ENCODE measurements at regions not wholly inside any gene's neighbourhood (a gene's known extent, or its start where the extent isn't known, plus 50 kb on each side); places are given as distances from the start of the nearest gene placed in this dataset.

GRCh38 chr1:61605607-61606321 lies 119.2 kb downstream of the TM2D1 start:
- Histone ChIP-seq H3K9ac (ENCODE audit: low read depth, low read length) (no peak overlapping the region), H3K9me3 (ENCODE audit: control insufficient read depth, insufficient read depth, low read length) (no peaks in the 10 kb centered on the region), H2BK20ac (ENCODE audit: low read depth, low read length) (no peak overlapping the region), H4K91ac (ENCODE audit: insufficient read depth, low read depth, low read length) (no peak overlapping the region), H3K14ac (replicated peaks; ENCODE audit: low read depth, low read length) (no peak overlapping the region), H2AK9ac (replicated peaks; ENCODE audit: low read depth, low read length, poor library complexity) (no peak overlapping the region), H2BK120ac (ENCODE audit: low read depth, low read length) (no peak overlapping the region), H3K4ac (ENCODE audit: low read depth, low read length) (no peak overlapping the region), H3K56ac (ENCODE audit: extremely low read depth, insufficient read depth, low read length) (no peak overlapping the region), H3K4me1 (ENCODE audit: control insufficient read depth, insufficient read depth, low read length) (no peaks in the 10 kb centered on the region), H3K27me3 (ENCODE audit: control insufficient read depth, insufficient read depth, low read length) (no peaks in the 10 kb centered on the region), H3K27ac (ENCODE audit: insufficient read depth, low read length) (no peak overlapping the region), H2BK15ac (ENCODE audit: low read depth, low read length) (no peak overlapping the region), H2AFZ (replicated peaks; ENCODE audit: low read length, poor library complexity) (no peak overlapping the region), H3K4me2 (ENCODE audit: low read depth, low read length) (no peak overlapping the region), H2AK5ac (ENCODE audit: low read depth, low read length) (no peak overlapping the region), H4K20me1 (ENCODE audit: insufficient read depth, low read length) (no peaks in the 10 kb centered on the region), H4K5ac (ENCODE audit: low read depth, low read length) (no peak overlapping the region), H3K23ac (ENCODE audit: low read depth, low read length) (no peak overlapping the region), H3K9me1 (ENCODE audit: insufficient read depth, low read length) (no peaks in the 10 kb centered on the region), H3K18ac (ENCODE audit: low read depth, low read length) (peak overlapping the region; percentile 12; the same call in 1 of the 2 replicates), H3K79me1 (ENCODE audit: low read depth in 1 of 2, low read length in 2 of 2) (no peaks in the 10 kb centered on the region), H3K36me3 (ENCODE audit: control insufficient read depth, insufficient read depth, low read length) (no peaks in the 10 kb centered on the region), H4K8ac (ENCODE audit: low read depth in 2 of 2, low read length in 2 of 2) (no peak overlapping the region), H3K4me3 (ENCODE audit: insufficient read depth, low read depth, low read length) (no peak overlapping the region), H2BK5ac (ENCODE audit: low read depth, low read length, poor library complexity, severe bottlenecking) (no peak overlapping the region)
- in situ Hi-C loops (cut with MboI; ENCODE audit: low sequenced_read_pairs), result no loop called here
- intact Hi-C loops (cut with micrococcal nuclease), result no loop called here
- ATAC-seq (ENCODE audit: low read depth), result no peak
- BruUV-seq (replicated peaks), result no TSS peak
- CTCF ChIA-PET, result interaction anchor here (1.5 kb wide), 1 partner anchor 17 kb away, joined by 4 read pairs; no protein-coding TSS in a partner anchor
- TF ChIP-seq RFX5 (IDR thresholded peaks at IDR 0.05; ENCODE audit: low read depth, low read length), result no peak
- no peak for TF ChIP-seq RAD21 (IDR thresholded peaks at IDR 0.05; ENCODE audit: low read length)
- TF ChIP-seq MXI1 (IDR thresholded peaks at IDR 0.05; ENCODE audit: borderline replicate concordance, low read depth, low read length), result no peak
- TF ChIP-seq CEBPB (IDR thresholded peaks at IDR 0.05; ENCODE audit: low read depth, low read length), result no peak
- no peak for TF ChIP-seq BHLHE40 (IDR thresholded peaks at IDR 0.05; ENCODE audit: low read depth, low read length)
- TF ChIP-seq CHD1 (IDR thresholded peaks at IDR 0.05; ENCODE audit: low read depth, low read length), result no peak
- TF ChIP-seq NFE2L2 (IDR thresholded peaks at IDR 0.05; ENCODE audit: low read depth, low read length), result no peak
- TF ChIP-seq USF2 (IDR thresholded peaks at IDR 0.05; ENCODE audit: low read depth, low read length), result no peak
- TF ChIP-seq CTCF (conservative IDR thresholded peaks at IDR 0.05; ENCODE audit: low read depth, low read length), result no peak
- no peak for TF ChIP-seq MAFK (IDR thresholded peaks at IDR 0.05; ENCODE audit: low read depth, low read length)
- no peak for TF ChIP-seq POLR2A (IDR thresholded peaks at IDR 0.05; ENCODE audit: low read depth, low read length)
- TF ChIP-seq MAZ (IDR thresholded peaks at IDR 0.05; ENCODE audit: borderline replicate concordance, low read depth, low read length), result no peak
- no peak for TF ChIP-seq FOS (IDR thresholded peaks at IDR 0.05; ENCODE audit: low read depth, low read length)
- peak; percentile 15 for DNase-seq
- WGBS, 2 experiments (ENCODE audit: extremely low coverage in 2 of 2, insufficient read length in 1 of 2), result 100% methylated on average over 1 of the region's 4 CpGs; no CpG with 5 or more reads in 1 of the 2 experiments
- dilution Hi-C loops (cut with HindIII; ENCODE audit: low sequenced_read_pairs, unreplicated experiment), result no loop called here
- POLR2A ChIA-PET (ENCODE audit: unreplicated experiment), result interaction anchor here (0.6 kb wide), 1 partner anchor 608 kb away, joined by 6 read pairs; no protein-coding TSS in a partner anchor
